RPMI8226 (cell line): ENCODE measurements at regions not wholly inside any gene's neighbourhood (a gene's known extent, or its start where the extent isn't known, plus 50 kb on each side); places are given as distances from the start of the nearest gene placed in this dataset.
"Not testable (repeated sequence)": the region's sequence is repeated elsewhere in the genome, so short reads cannot be mapped to it uniquely, and the experiment has no call there.

Experiments used
- DNase-seq: peaks from one replicate; pipeline ENCODE4 v3.0.0-alpha.2; 2015

DNA sequence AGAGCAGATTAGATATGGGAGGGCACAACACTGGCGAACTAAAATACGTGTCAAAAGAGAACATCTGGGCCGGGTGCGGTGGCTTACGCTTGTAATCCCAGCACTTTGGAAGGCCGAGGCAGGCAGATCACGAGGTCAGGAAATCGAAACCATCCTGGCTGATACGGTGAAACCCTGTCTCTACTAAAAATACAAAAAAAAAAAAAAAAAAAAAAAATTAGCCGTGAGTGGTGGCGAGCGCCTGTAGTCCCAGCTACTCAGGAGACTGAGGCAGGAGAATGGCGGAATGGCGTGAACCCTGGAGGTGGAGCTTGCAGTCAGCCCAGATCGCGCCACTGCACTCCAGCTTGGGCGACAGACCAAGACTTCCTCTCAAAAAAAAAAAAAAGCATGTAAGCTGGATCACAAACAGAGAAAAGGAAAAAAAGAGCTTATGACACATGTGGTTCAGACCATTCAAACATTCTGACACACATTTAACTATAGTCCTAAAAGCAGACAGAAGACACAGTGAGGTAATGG, 1716.9 kb downstream of the SI start:
- DNase-seq = peak; percentile 36

DNA sequence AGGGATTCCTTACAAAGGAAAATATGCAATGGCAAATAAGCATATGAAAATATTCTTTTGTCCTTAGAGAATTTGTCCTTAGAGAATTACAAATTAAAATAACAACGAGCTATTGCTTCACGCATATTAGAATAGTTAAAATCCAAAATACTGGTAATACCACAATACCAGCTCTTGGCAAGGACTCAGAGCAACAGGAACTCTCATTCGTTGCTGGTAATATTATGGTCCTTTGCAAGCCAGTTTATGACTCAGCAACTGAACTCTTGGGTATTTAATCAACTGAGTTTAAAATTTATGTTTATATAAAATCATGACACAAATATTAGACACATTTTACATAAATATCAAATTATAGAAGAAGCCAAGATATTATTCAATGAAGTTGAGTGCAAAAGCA, 1730.4 kb downstream of the SI start:
- no peak for DNase-seq

DNA sequence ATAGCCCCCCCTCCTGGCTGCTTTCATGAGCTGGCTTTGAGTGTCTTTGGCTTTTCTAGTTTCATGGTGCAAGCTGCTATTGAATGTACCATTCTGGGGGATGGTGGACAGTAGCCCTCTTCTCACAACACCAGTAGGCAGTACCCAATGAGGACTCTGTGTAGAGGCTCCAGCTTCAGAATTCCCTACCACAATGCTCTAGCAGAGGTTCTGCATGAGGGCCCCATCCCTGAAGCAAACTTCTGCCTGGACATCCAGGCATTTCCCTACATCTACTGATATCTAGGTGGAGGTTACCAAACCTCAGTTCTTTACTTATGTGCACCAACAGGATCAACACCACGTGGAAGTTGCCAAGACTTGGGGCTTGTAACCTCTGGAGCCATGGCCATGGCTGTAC, 1742.9 kb downstream of the SI start:
- DNase-seq = no peak

DNA sequence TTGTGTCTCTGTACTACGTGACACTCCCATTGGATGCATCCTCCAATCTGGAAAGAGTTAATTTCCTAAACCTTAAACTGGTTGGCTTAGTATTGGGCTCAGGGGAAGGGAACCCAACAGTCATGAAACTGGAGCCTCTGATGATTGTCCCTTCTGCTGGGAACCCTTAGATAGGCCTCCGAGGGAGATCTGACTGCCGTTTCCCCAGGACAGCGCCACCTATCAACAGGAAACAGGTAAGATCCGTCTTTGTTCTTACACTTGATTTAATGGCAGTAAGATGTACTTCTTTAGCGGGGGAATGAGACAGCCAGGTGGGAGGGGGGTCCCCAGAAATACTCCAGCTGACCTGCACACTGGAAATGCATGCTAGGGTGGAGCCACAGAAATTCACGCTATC, 1749.6 kb downstream of the SI start:
- no peak for DNase-seq

DNA sequence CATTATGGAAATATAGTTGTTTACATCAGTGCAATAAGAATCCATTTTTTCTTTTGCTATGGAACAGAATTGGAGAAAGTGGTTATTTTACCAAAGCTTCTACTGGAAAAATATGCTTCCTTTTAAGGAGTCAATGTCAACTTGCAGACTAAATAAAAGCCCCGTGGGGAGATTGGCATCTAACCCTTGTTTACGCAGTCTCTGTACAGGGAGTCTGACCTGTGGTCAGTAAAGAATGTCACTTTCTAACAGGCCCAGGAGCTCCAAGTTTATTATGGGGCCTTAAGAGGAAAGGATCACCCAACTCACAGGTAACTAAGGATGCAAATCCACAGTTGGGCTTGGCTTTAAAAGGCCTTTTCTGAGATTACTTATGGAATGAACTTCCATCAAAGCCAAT, 1751.2 kb downstream of the SI start:
- DNase-seq = no peak

DNA sequence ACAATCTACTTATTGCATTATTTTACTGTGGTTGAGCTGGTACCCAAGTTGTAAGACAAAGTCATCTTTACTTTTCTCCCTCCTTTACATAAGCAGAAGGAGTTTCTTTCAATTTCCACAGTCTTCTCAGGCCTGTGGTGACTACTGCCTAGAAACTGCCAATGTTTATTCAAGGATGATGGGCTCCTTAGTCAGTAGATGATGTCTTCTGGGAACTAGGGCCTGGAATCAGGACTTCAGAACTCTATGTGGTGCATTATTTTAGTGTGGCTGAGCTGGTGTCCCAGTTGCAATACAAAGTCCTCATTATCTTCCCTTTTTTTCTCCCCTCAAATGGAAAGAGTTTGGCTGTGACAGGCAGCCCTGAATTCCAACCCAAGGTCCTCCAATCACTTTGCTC, 1762.5 kb downstream of the SI start:
- DNase-seq = no peak

DNA sequence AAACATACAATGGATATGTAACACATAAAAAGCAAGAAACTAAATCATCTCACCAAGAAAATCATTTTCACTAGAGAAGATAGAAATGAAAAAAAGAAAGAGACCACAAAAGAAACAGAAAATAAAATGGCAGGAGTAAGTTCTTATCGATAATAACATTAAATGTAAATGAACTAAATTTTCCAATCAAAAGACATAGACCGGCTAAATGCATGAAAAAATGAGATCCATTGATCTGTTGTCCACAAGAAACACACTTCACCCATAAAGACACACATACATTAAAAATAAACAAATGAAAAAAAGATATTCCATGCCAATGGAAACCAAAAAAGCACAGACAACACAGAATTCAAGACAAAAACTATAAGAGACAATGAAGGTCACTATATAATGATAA, 1771.9 kb downstream of the SI start:
- no peak for DNase-seq

DNA sequence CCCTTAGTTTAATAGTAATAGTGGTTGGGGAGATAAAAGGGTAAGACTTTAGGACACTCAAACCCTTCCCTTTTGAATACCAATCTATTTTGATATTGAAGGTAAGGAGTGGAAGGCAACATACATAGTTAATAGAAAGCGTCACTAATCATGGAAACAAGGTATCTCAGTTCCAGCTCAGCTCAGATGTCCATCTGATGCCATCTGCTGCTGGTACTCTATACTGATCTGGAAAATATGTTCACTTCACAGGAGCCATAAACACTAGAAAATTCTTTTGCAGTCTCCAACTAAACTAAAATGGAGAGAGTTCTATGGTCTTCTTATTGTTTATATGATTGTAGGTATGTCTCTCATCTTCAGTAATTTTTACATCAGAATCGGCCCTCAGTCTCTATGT, 1777.1 kb downstream of the OTOL1 start:
- DNase-seq = no peak

DNA sequence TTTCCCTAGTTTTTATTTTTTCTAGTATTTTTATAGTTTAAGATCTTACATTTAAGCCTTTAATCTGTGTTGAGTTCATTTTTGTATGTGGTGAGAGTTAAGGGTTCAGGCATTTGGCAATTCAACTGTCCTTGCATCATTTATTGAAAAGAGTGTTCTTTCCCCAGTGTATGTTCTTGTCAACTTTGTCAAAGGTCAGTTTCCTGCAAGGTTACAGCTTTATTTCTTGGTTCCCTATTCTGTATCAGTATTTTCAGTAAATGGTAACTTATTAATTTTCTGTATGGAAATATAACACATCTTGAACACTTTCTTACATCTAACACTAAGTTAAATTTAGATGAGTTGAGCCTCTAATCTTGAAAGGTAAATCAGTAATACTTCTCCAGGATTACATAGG, 1770.1 kb downstream of the OTOL1 start:
- DNase-seq = no peak

DNA sequence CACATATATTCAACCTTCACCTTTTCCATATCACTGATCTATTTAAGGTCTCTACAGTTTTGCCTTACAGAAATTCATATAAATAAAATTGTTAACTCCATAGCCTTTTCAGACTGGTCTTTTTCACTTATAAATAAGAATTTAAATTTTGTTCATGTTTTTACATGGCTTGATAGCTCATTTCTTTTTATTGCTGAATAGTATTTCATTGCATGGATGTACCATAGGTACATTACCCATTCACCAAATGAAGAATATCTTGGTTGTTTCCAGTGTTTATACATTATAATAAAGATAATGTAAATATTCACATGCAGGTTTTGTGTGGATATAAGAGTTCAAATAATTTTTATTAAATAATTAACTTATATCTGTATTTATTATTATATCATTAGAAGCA, 1765.0 kb downstream of the OTOL1 start:
- no peak for DNase-seq

DNA sequence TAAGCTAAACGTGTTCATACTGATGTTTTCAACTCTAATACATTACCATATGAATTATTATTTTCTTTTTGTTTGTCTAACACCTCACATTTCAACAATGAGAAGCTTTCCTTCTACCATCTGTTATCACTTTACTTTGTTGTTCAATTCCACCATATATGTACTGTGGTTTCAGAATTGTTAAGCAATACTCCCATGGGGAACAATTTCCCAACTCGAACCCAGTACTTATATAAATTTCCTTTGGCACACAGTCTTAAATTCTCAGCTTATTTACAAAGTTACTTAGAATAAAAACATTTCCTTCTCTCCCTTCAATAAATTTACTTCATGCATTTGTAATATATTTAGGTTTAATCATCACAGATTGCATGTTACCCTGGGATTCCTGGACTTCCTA, 1764.4 kb downstream of the OTOL1 start:
- no peak for DNase-seq

DNA sequence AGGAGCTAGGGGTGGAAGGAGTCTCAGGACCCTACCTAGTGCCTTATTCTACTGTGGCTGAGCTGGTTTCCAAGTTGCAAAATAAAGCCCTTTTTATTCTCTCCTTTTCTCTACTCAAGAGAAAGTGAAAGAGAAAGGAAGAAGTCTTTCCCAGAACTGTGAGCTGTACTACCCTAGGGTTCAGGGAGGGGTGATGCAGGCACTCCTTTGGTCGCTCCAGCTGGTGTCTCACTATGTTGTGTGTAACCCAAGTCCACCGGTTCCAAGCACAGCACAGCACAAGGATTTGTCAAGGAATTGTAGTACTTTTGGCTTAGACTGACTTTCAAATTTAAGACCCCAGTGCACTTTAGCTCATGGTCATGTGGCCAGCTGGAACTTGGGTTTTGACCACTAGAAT, 1721.7 kb downstream of the OTOL1 start:
- no peak for DNase-seq

DNA sequence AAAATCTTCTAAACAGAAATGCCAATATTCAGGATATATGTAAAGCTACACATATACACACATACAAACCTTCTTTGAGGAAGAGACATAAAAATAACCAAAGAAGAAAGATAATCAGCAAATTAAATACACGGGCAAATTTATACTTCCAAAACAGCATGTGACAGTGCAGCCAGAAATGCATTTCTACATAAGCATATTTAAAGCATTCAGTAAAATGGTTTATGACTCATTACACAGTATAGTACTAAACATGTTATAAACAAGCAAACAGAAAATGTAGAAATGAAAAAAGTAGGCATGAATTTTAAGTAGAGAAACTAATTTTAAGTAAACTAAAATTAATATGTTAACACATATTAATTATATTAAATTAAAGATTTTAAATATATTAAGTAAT, 1717.2 kb downstream of the OTOL1 start:
- no peak for DNase-seq

DNA sequence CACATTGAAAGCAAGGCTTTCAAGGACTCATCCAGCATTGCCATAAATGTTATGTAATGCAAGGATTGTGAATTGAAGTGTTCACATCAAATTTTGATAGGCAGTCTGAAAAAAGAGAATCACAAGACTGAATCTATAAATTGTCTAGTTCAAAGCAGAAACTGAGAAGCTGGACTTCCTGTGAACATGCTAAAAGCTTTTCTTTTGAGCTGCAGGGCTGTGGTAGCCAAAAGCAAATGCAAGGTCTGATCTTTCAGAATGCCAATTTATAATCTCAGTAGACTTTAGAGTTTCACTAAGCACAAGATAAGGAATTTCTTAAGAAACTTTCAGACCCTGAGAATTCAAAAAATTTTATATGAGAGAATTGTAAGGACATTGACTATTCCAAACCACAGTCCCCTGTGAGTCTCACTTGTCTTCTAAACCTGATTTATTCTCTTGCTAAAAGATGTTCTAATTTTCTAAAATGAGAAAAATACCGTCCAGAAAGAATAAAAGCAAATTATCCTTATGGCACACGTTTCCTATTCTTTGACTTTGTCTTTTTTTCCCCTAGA, 1700.3 kb downstream of the OTOL1 start:
- no peak for DNase-seq

DNA sequence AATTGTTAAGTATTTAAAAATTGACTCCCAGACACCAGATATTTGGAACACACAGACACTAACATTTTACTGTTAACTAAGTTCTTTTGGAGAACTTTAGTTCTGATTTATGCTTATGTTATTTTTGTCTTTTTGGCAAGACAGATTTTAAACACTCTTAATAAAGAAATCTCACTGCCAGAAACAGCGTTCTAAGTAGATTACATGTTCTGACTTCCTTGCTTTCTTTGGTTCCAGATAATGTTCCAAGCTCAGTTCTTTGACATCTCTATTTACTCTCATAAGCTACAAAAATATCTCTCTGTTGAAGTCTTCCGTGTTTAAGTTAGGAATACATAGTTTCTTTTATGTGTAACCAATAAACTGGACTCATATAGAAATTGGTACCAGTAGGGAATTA, 1699.6 kb downstream of the OTOL1 start:
- no peak for DNase-seq

DNA sequence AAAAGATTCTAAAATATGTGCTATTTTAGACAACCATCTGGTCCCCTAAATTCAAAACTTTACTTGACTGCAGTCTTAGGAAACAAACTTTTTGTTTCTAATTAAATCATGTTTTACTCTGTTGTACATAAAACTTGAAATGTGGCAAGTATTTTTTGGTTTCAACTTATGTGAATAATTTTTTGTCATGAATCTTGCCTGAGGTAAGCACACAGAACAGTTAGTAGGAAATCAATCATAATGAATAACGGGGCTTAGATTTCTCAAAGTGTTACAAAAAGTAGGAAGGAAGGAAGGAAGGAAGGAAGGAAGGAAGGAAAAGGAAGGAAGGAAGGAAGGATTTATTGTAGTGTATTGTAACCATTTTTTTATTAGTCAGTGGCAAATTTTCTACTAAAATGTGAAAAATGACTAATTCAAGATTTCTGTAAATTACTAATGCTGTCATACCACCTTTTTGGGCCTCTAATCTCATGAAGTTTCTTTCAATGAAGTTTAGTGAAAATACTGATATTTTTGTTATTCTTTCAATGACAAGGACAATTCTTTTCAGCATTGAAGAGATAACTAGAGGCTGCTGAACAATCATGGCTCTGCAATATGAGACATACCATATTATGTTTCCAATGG, 1689.2 kb downstream of the OTOL1 start:
- no peak for DNase-seq

DNA sequence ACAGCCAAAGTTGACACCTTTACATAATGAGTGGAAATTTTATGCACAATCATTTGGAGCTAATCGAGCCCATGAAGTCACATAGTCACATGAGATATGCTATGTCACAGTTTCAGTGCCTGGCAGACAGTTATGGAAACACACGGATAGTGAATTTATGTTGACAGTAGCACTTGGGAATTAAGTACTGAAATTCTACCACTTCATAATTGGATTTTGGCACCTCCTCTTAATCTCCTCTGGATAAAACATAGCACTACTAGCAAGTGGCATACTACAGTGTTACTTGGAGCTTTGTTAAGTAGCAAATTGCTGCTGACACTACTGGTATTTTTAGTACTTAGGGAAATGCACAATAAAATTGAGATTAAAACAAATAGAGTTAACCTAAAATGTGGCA, 1679.4 kb downstream of the OTOL1 start:
- no peak for DNase-seq

DNA sequence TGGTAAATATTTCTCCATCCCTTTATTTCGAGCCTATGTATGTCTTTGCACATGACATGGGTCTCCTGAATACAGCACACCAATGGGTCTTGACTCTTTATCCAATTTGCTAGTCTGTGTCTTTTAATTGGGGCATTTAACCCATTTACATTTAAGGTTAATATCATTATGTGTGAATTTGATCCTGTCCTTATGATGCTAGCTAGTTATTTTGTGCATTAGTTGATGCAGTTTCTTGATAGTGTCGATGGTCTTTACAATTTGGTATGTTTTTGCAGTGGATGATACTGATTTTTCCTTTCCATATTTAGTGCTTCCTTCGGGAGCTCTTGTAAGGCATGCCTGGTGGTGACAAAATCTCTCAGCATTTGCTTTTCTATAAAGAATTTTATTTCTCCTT, 1675.9 kb downstream of the OTOL1 start:
- DNase-seq = not testable (repeated sequence)

DNA sequence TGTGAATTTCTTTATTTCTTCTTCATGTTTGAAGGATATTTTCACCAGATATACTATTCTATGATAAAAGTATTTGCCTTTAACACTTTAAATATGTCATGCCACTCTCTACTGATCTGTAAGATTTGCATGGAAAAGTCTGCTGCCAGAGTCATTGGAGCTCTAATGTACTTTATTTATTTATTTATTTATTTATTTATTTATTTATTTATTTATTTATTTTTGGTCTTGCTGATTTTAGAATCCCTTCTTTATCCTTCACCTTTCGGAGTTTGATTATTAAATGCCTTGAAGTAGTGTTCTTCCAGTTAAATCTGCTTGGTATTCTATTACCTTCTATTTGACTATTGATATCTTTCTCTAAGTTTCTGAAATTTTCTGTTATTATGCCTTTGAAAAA, 1669.6 kb downstream of the OTOL1 start:
- no peak for DNase-seq

DNA sequence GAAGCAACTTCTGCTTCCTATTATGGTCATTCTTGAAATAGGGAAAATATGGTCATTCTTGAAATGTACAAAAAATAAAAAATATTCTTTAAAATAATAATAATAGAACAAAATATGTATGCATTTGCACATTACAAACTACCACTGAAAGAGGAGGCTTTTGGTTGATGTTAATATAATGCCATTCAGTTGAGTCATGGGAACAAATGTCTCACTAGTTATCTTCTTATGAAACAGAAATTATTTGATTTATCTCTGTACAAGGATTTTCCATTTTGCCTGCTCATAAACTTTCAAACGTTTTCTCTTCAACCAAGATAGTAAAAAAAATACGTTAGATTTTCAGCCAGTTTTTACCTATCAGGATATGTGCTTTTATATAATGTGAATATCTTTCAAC, 1662.7 kb downstream of the OTOL1 start:
- DNase-seq = no peak

DNA sequence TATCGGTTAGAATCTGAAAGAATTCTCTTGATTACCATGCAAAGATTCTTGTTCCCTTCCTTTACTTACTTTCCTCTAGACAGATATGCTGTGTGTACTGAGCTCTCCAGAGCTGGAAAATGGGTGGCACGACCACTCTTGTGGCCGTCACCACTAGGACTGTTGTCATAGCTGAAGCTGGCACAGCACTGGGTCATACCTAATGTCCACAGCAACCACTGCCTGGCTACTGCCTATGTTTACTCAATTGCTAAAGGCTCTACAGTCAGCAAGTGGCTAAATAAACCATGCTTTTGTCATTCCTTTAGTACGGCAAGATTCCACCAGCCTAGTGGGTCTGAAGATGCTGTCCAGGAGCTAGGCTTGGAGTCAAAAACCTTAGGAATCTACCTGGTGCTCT, 1643.0 kb downstream of the OTOL1 start:
- no peak for DNase-seq

DNA sequence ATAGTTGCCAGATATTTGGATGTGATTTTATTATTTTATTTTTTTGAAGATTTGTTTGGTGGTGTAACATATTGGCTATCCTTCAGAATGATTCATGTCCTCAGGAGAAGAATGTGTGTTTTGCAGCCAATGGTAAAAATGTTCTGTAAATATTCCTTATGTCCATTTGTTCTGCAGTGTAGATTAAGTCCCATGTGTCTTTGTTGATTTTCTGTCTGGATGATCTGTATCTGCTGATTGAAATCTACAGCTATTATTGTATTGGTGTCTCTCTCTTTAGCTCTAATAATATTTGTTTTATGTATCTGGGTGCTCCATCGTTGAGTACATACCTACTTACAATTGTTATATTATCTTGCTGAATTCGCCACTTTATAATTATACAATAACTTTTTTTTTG, 1641.7 kb downstream of the OTOL1 start:
- no peak for DNase-seq

DNA sequence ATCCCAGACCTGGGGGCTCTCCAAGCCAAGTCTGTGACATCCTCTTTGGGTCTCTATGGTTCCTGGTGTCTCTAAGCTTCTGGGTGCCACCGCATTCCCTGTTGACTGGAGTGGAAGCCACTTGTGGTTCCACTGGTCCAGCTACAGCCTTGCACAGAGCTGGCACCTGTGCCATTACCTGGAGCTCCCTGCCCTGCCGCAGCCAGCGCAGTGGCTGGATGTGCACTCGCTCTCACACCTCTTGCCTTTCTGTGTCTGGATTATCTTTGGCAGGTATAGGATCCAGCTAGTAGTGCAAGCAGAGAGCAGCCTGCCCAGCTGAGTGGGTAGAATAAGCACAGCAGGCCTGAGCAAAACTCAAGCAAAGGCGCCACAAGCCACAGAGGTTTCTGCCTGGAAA, 1635.5 kb downstream of the OTOL1 start:
- no peak for DNase-seq

DNA sequence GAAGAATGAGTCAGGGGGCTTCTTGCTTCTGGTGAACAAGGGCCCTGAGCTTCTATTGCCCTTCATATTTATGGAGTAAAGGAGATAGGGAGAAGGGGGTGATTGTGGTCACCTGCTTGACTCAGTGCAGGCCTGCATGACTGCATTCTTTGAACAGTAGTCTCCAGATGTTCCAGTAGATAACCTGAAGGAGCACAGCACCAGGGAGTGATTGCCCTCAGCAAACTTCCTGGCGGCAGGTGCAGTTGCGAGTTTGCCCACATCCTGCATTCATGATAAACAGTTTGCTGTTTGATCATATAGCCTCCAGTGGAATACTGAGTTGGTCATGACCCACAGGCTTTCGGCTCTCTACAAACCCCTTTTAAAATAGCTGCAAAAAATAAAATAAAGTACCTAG, 1632.7 kb downstream of the OTOL1 start:
- no peak for DNase-seq

DNA sequence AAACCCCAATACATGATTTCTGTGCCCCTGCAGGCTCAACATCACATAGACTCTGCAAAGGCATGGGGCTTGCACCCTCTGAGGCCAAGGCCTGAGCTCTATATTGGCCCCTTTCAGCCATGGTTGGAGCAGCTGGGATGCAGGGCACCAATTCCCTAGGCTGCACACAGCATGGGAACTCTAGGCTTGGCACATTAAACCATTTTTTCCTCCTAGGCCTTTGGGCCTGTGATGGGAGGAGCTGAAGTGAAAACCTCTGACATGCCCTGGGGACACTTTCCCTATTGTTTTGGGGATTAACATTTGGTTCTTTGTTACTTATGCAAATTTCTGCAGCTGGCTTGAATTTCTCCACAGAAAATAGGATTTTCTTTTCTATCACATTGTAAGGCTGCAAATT, 1629.5 kb downstream of the OTOL1 start:
- DNase-seq = no peak
